ENCODE measurements at regions not wholly inside any gene's neighbourhood (a gene's known extent, or its start where the extent isn't known, plus 50 kb on each side); places are given as distances from the start of the nearest gene placed in this dataset.

- TF ChIP-seq ZNF513 (CRISPR knock-in tag; conservative IDR thresholded peaks at IDR 0.05), result no peak
- 0 out of 2 replicates have a peak, but pooled peaks have one; percentile 13 for TF ChIP-seq ZMYM4 (CRISPR knock-in tag; IDR thresholded peaks at IDR 0.05)
- TF ChIP-seq TEAD3 (CRISPR knock-in tag; optimal IDR thresholded peaks at IDR 0.05; ENCODE audit: borderline replicate concordance), result peak; percentile 36
- no peak for TF ChIP-seq ZNF12 (CRISPR knock-in tag; IDR thresholded peaks at IDR 0.05)
- no peak for TF ChIP-seq RBAK (CRISPR knock-in tag; IDR thresholded peaks at IDR 0.05)
- no peak for TF ChIP-seq PRMT3 (CRISPR knock-in tag; IDR thresholded peaks at IDR 0.05; ENCODE audit: borderline replicate concordance, low read depth)
- TF ChIP-seq HDAC1 (CRISPR knock-in tag; IDR thresholded peaks at IDR 0.05), result no peak
- TF ChIP-seq BORCS8-MEF2B (CRISPR knock-in tag; IDR thresholded peaks at IDR 0.05), result peak; percentile 83; the same call in 1 of the 2 replicates
- TF ChIP-seq ZFP82 (CRISPR knock-in tag; IDR thresholded peaks at IDR 0.05; ENCODE audit: borderline replicate concordance), result no peak
- no peak for TF ChIP-seq ZNF446 (CRISPR knock-in tag; IDR thresholded peaks at IDR 0.05)
- TF ChIP-seq LCORL (IDR thresholded peaks at IDR 0.05), result no peak
- peak; percentile 61 for TF ChIP-seq LCORL (CRISPR knock-in tag; IDR thresholded peaks at IDR 0.05)
- TF ChIP-seq HIC2 (CRISPR knock-in tag; IDR thresholded peaks at IDR 0.05; ENCODE audit: low read depth), result no peak
- no peak for TF ChIP-seq FOXA1 (IDR thresholded peaks at IDR 0.05)
- no peak for TF ChIP-seq FOXA1 (CRISPR knock-in tag; IDR thresholded peaks at IDR 0.05)
- TF ChIP-seq ZNF367 (CRISPR knock-in tag; IDR thresholded peaks at IDR 0.05; ENCODE audit: borderline replicate concordance), result no peak
- no peak for TF ChIP-seq NFKBIZ (CRISPR knock-in tag; IDR thresholded peaks at IDR 0.05)
- no peak for TF ChIP-seq PHF20 (CRISPR knock-in tag; IDR thresholded peaks at IDR 0.05)
- TF ChIP-seq TBX3 (IDR thresholded peaks at IDR 0.05; ENCODE audit: borderline replicate concordance), result no peak
- peak; percentile 93 for TF ChIP-seq CTCF (CRISPR knock-in tag; IDR thresholded peaks at IDR 0.05)
- TF ChIP-seq HIVEP1 (CRISPR knock-in tag; IDR thresholded peaks at IDR 0.05), result 0 out of 2 replicates have a peak, but pooled peaks have one; percentile 41
- 0 out of 2 replicates have a peak, but pooled peaks have one; percentile 75 for TF ChIP-seq SAFB2 (CRISPR knock-in tag; IDR thresholded peaks at IDR 0.05; ENCODE audit: borderline replicate concordance, low read depth)
- TF ChIP-seq CHD4 (IDR thresholded peaks at IDR 0.05; ENCODE audit: borderline replicate concordance, low read length), result no peak
- no peak for TF ChIP-seq POGZ (CRISPR knock-in tag; IDR thresholded peaks at IDR 0.05)
- TF ChIP-seq ZNF567 (CRISPR knock-in tag; IDR thresholded peaks at IDR 0.05; ENCODE audit: borderline replicate concordance), result 0 out of 2 replicates have a peak, but pooled peaks have one; percentile 74
- TF ChIP-seq HOXA7 (CRISPR knock-in tag; IDR thresholded peaks at IDR 0.05), result no peak
- TF ChIP-seq SNAI1 (CRISPR knock-in tag; IDR thresholded peaks at IDR 0.05; ENCODE audit: borderline replicate concordance), result no peak
- TF ChIP-seq SALL2 (CRISPR knock-in tag; IDR thresholded peaks at IDR 0.05), result 0 out of 2 replicates have a peak, but pooled peaks have one; percentile 29
- TF ChIP-seq ZNF232 (CRISPR knock-in tag; IDR thresholded peaks at IDR 0.05; ENCODE audit: borderline replicate concordance), result no peak
Measured at GRCh38 chr2:120680136-120680761, 55.4 kb upstream of the GLI2 start (continued).
